Left ventricle myocardium inferior (tissue), 1 donor: ENCODE measurements at regions not wholly inside any gene's neighbourhood (a gene's known extent, or its start where the extent isn't known, plus 50 kb on each side); places are given as distances from the start of the nearest gene placed in this dataset.

Source experiments
- DNase-seq: peaks from one replicate; pipeline ENCODE4 v3.0.0-alpha.2; 2020
- H3K27ac ChIP-seq: fragments of 200-600 bp; replicated peaks from 2 replicates; pipeline ENCODE4 v1.8.0; 2021
- H3K27me3 ChIP-seq: fragments of 200-600 bp; 2 replicates; pipeline ENCODE4 v1.8.0; 2021; ENCODE audit warnings: low read depth
- H3K36me3 ChIP-seq: fragments of 200-600 bp; 2 replicates; pipeline ENCODE4 v1.8.0; 2021
- H3K4me1 ChIP-seq: fragments of 200-600 bp; 2 replicates; pipeline ENCODE4 v1.8.0; 2021
- H3K4me3 ChIP-seq: fragments of 200-600 bp; 2 replicates; pipeline ENCODE4 v1.8.0; 2021; ENCODE audit warnings: mild to moderate bottlenecking, moderate library complexity
- H3K9me3 ChIP-seq: fragments of 200-600 bp; replicated peaks from 2 replicates; pipeline ENCODE4 v1.8.0; 2021
- intact Hi-C: fragments of 100-400 bp; cut with micrococcal nuclease; formaldehyde crosslinking; loops from one replicate; pipeline ENCODE4 v1.11.0; 2022
- TF ChIP-seq, protein P1 (sequence below): fragments of 200-600 bp; IDR thresholded peaks from 2 replicates; pipeline ENCODE4 v1.8.0; 2021; ENCODE audit warnings: antibody characterized with exemption, mild to moderate bottlenecking, borderline replicate concordance
- donor health status: DM: no; HTN: yes; CAD: no; lungs with severe emphysema.

DNA sequence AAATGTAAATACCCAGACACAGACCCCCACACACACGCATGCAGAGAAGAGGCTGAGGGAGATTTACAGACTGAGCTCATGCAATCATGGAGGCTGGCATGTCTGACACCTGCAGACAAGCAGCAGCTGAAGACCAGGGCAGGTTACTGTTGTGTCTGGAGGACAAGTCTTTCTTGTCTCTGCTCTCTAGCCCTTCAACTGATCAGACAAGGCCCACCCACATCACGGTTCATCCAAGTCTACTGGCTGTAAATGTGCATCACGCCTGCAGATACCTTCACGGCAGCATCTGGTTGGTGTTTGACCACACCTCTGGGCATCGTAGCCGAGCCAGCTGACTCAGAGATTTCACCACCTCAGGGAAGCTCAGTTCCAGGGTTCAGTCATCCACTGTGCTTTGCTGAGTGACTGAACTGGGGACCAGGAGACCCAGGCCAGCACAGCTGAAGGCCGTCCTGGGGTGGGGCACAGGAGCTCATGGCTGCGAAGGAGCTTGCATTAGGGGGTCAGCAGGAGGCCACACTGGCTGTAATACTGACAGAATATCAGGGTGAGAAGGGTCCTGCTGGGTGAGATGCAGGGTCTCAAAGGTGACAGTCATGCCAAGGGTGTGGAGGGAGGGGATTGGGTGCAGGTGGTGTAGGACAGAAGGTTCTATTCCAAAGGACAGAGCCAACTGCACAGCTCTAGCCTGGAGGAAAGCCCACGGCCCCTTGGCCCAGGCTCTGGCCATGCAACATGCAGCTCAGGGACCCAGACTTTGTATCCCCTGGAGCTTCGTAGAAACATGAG lies 304.9 kb downstream of the BRD1 start:
- Histone ChIP-seq H3K27me3 (peaks cover 32% of the 10 kb centered on the region), H3K36me3 (no peaks in the 10 kb centered on the region), H3K4me1 (no peaks in the 10 kb centered on the region), H3K9me3 (peaks cover 13% of the 10 kb centered on the region), H3K4me3 (no peak overlapping the region), H3K27ac (no peak overlapping the region)
- TF ChIP-seq, protein P1, sequence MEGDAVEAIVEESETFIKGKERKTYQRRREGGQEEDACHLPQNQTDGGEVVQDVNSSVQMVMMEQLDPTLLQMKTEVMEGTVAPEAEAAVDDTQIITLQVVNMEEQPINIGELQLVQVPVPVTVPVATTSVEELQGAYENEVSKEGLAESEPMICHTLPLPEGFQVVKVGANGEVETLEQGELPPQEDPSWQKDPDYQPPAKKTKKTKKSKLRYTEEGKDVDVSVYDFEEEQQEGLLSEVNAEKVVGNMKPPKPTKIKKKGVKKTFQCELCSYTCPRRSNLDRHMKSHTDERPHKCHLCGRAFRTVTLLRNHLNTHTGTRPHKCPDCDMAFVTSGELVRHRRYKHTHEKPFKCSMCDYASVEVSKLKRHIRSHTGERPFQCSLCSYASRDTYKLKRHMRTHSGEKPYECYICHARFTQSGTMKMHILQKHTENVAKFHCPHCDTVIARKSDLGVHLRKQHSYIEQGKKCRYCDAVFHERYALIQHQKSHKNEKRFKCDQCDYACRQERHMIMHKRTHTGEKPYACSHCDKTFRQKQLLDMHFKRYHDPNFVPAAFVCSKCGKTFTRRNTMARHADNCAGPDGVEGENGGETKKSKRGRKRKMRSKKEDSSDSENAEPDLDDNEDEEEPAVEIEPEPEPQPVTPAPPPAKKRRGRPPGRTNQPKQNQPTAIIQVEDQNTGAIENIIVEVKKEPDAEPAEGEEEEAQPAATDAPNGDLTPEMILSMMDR = no peak
- intact Hi-C loops = no loop called here
- no peak for DNase-seq

DNA sequence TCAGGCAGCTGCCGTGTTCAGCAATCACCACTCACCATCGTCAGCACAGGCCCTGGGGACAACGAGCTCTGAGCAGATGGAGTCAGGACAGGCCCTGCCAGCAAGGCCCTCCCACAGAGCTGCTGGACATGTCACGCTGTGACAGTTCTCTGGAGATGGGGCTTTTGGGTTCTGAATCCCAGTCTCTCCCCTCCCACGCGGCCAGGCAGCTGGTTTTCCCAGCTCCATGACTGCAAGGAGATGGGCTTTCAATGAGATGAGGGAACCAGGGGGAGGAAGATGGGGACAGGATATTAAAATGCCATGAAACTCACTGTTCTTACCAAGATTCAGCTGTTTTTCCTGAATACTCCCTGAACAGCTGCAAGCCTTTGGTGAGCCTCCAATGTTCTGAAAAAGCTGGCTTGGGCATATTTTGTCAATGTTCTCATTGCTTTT lies 305.9 kb downstream of the BRD1 start:
- Histone ChIP-seq H3K27me3 (peaks cover 42% of the 10 kb centered on the region), H3K9me3 (peaks cover 13% of the 10 kb centered on the region), H3K27ac (no peak overlapping the region), H3K4me3 (no peak overlapping the region), H3K4me1 (no peaks in the 10 kb centered on the region), H3K36me3 (no peaks in the 10 kb centered on the region)
- DNase-seq = no peak
- TF ChIP-seq, protein P1 = no peak
- intact Hi-C loops = no loop called here

DNA sequence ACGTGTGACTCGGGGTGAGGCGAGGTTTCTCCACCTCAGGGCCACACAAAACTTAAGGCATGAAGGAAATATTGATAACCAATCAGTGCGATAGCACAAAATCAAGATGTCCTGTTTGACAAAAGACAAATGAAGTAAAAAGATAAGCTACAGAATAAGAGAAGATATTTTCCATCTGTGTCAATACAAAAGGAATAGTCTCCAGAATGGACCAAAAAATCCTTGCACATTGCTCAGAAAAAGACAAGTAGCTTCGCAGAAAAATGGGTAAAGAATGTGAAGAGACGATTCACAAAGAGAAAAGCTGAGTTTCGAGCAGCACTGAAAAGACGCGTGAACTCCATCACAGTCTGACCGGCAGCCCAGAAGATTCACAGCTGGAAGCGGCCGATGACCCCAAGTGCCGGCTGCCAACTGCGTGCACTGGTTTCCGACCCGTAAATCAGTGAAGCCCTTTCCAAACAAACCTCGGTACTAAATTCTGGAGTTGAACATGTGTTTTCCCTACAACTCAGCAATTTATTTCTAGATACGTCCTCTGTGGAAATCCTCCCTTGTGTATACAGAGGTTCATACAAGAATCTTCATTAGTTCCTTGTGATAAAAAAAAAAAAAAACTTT lies 308.4 kb downstream of the BRD1 start:
- no peak for DNase-seq

DNA sequence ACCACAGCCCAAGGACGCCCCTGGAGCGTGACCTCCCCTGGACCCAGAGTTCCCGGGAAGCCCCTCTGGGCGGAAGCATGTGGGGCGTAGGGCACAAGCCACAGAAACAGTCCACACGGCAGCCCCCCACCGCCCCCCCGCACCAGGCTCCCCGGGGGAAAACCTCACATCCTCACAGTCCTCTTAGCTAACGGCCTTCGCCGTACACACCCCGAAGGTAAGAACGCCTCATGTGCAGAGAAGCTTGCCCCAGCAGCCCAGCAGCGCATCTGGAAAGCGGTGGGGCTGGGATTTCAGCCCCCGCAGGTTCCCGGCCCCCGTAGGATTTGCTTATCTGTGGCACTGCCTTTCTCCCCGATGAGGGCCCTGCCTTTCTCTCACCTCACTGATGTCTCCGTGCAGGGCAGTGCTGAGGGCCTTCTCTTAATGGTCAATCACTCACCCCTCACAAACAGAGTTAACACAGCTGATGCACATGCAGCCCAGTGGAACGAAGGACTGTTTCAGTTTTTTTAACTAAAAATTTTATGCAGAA lies 309.2 kb downstream of the BRD1 start:
- Histone ChIP-seq H3K36me3 (no peaks in the 10 kb centered on the region), H3K27me3 (peaks cover 59% of the 10 kb centered on the region), H3K4me1 (no peaks in the 10 kb centered on the region), H3K4me3 (no peak overlapping the region), H3K27ac (no peak overlapping the region), H3K9me3 (peaks cover 13% of the 10 kb centered on the region)
- DNase-seq = no peak
- intact Hi-C loops = no loop called here
- TF ChIP-seq, protein P1 = no peak

More for the DNA sequence above, 308.4 kb downstream of the BRD1 start:
- intact Hi-C loops = no loop called here
- TF ChIP-seq, protein P1 = no peak
- no peak overlapping the region for H3K4me3 ChIP-seq
- no peaks in the 10 kb centered on the region for H3K4me1 ChIP-seq
- no peak overlapping the region for H3K27ac ChIP-seq
- H3K27me3 ChIP-seq = peaks cover 53% of the 10 kb centered on the region
- H3K9me3 ChIP-seq = peaks cover 13% of the 10 kb centered on the region
- H3K36me3 ChIP-seq = no peaks in the 10 kb centered on the region

GRCh38 chr22:49517667-49518185 lies 309.9 kb downstream of the BRD1 start:
- H3K4me1 ChIP-seq = no peaks in the 10 kb centered on the region
- no peak overlapping the region for H3K27ac ChIP-seq
- TF ChIP-seq, protein P1 = no peak
- no peak overlapping the region for H3K4me3 ChIP-seq
- peaks cover 52% of the 10 kb centered on the region for H3K27me3 ChIP-seq
- H3K9me3 ChIP-seq = peaks cover 13% of the 10 kb centered on the region
- H3K36me3 ChIP-seq = no peaks in the 10 kb centered on the region
- intact Hi-C loops = no loop called here
- DNase-seq = no peak
